ENCODE measurements at regions not wholly inside any gene's neighbourhood (a gene's known extent, or its start where the extent isn't known, plus 50 kb on each side); places are given as distances from the start of the nearest gene placed in this dataset.

DNA sequence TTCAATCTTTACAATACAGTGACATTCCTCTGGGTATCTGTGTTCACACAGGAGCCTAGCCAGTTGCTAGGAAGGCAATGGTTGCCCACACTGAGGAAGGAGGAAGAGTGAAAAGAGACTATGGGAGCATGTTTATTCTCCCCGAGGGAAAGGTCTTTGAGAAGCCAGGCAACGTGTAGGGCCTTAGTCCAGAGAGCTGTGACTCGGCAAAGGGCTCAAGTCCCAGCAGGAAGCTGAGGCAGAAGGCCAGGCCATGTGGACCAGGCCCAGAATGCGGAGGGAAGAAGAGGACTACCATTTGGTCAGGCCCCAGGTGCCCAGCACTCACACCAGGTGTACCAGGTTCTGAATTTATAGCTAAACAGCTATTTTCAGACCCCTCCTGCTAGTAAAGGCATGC lies 136.6 kb upstream of the DMAC1 start:
- no peak for DNase-seq

DNA sequence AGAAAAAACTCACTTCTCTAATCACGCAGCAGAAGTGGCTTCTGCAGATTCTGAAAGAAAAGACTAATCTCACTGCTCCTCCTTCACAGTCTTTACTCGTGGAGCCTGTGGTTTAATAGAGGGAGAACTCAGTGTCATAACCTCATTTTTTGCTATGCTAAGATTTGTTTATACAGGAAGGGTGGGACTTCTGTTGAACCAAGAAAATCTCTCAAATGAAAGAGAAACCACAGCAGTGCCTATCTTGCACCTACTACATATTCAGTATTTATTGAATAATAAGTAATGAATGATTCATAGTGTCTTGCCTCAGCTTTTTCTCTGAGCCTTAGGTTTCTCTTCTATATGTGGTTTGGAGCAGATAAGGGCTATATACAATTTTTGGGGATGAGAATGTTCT lies 136.1 kb upstream of the DMAC1 start:
- DNase-seq = peak; percentile 46

DNA sequence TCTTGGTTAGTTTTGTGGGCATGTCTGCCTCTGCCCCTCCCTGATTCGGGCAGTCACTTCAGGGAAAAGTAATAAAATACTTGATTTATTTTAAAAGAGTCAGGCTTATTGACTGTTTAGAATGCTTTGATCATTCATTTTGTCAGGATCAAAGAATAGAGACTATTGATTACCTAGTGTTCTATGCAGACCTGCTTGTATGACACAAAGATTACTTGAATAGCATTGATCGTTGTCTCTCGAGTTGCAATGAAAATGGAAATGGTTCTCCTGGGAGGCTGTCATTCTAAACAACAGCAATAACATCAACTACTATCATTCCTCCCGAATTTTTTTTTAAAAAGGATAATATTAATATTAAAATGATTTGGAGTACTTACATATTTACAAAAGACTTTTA lies 133.2 kb upstream of the DMAC1 start:
- DNase-seq = no peak

DNA sequence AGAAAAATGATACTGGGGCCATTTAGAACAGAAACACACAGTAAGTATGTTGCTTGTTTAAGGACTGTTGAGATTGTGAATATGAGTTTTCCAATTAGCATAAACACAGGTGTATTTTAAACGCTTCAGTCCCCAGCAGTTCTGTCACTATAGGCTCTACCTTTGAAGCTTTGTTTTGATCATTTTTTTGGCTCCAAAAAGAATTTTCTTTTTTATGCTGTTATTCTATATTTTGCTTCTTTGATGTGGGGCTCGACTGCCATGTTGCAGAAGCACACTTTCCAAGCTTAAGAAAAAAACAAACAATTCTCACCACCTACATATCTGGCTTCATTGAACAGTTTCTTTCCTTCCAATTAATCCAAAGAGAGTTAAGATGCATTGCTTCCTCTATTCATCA lies 131.0 kb upstream of the DMAC1 start:
- no peak for DNase-seq

DNA sequence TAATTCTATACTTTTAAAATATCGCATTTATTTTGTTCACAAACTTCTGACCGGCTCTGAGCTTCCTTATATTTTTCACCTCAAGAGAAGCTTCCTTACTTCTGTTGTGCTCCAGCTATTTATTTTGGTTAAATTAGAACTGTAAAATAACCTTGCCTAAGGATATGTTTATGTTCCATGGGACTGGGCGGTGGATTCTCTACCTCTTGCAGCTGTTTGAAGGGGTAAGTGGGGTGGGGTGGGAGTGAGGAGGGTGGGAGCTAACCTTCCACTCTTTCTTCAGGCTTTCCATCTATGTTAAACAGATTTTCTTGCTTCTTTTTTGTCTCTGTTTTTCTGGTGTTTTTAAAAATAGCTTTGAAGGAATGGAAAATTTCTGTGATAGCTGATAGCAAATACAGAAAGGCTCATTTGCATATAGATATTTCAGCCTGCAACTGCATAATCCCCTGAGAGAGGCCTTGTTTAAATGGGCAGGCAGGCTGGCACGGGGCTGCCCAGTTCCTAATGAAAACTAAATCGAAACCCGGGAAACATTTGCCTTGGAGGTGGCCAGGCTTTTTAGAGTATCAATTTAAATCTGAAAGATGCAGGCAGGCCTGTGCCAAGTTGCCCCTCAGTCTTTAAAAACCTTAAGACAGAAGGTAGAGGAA lies 122.1 kb upstream of the DMAC1 start:
- no peak for DNase-seq

DNA sequence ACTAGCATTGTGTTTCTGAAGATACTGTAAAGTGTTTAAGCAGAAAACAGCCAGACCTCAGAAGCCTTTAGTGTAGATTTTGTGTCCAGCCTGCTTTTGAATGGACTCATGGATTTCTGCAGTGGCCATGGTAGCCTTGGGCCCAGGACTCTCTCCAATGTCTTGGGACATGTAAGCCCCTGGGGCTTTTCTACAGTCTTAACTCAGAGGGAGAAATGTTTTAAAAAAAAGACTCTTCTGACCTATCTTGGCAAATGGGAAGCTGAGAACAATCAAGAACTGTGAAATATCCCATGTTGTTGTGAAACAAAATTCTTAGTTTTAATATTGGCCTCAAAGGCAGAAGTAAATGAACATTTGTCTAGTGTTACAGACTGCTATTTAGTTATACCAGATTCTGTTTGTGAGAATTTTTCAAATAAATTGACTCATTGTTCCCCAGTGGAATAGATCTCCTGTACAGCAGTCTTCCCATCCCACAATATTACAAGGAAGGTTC lies 112.5 kb upstream of the DMAC1 start:
- DNase-seq = no peak

DNA sequence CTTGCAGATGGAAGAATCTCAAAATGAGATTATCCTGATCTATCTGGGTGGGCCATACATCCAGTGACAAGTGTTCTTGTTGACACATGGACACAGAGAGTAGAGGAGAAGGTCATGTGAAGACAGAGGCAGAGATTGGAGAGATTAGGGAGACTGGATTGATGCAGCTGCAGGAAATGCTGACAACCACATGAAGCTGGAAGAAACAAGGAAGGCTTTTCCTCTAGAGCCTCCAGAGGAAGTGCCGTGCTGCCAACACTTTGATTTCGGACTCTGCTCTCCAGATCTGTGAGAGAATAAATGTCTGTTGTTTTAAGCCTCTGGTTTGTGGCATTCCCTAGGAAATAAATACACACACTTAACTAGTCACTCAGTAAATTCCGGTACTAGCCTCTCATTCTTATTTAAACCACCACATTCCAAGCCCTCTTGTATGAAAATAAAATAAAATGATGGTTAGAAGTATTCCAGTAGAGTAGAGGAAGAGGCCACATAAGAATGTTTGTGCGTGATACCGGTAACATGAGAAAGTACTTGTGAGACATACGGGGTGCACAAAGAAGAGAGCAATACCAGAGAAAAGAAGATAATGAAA lies 110.9 kb upstream of the DMAC1 start:
- peak; percentile 47 for DNase-seq

DNA sequence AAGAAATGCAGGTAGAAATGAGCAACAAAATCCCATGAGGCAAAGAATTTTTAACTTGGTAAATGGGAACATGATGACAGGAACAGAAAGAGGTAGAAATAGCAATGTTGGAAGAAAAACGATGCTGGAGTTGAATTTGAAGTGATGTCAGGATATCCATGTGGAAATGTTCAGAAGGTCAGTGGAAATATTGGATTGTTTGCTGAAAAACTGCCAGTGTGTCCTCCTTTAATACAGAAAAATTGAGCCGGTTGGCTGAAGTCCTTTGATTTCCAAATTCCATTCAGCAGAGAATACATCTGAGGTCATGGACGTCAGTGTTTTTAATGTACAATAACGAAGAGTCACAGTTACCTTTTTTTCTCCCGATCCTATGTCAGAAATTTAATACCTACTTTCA lies 110.0 kb upstream of the DMAC1 start:
- no peak for DNase-seq

DNA sequence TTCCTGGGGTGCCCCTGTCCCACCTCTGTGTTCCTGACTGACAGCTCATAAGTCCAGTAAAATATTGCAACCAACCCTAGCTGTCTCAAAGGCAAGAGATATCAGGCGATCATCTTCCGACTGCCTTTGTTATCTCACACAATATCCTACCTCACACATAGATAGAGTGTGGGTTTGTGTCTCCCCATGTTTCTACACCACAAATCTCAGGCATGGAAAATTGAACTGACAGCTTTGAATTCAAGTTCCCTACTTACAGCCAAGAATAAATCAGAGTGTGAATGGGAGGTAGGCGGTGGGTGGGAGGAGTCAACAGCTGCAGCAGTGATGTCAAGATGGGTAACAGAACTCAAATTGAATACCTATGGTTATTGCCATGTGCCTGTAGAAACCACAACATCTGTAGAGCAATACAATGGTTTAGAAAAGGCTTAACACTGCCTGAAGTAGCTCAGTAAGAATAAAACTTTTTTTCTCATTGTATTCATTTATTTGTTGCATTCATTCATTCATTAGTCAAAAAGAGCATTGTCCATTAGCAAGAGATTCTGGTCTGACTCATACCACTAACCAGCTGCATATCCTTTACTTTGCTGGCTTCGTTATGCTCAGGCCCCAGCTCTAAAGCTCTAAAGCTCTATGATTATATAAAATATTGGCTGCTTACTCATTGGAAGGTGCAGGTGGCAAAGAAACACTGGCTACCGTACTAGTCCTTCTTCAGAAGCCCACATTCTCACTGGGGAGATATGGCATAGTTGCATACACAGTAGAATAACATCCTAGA lies 108.2 kb upstream of the DMAC1 start:
- DNase-seq = no peak

DNA sequence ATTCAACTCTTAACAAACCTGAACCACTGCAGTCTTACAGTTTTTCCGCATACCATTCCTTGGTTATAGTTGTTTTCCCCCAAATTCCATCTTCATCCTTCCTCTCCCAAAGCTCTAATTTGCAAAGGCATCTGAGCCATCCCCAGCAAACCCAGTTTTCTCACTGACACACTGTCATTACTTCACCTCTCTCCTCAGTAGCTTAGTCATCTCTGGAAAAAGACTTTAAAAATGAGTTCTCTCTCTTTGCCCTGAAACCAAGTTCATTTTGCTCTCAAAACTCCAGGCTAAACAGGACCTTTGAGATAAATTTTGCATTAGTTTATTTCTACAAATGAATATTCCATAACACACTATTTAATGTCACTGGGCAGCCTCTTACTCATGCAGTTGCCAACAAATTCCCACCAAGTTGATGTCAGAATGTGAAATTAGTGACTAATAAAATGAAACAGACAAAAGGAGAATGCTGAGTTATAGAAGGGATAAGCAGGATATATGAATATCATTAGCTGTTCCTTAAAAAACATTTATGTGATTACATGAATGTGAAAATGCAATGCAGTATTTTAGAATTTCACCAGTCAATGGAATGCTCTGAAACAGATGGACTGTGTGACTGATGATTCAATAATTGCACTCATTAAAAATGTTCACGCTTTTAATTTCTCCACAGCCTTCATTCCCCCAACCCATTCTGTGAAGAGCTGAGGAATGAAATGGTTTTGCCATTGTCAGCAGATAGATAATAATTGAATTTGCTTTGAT lies 107.4 kb upstream of the DMAC1 start:
- DNase-seq = peak; percentile 27

DNA sequence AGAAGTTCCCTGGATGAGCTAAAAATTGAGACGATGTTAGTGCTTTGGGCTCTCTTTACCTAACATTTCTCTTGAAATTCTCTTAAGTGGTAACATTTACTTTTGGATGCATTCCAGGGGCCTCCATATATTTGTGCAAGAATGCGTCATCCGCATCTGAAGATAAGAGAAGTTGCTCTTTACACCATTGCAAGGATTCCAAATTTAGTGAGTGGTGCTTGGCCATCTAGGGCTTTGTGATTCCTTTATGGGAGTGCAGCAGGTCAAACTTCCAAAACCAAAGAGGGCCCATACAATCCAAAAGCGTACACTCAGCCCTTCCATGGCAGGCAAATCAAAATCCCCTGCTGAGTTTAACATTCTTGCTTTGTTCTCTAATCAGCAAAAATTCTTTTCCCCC lies 102.0 kb upstream of the DMAC1 start:
- DNase-seq = peak; percentile 33

DNA sequence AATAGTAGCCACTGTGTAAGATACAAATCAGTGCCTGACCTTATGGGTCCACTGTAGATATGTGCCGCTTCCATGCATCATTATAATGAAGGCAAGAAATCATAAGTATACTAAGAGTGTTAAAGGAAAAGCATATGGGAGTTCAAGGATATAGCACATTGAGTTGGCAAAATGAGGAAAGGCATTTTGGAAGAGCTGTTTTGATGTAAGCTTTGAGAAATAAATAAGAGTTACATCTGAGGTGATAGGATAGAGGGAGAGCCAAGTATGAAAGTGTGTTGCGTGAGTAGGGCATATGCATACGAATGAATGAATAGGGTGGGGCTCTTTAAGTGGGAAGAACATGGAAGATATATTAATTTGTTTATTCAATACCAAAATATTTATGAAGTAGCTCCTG lies 101.0 kb upstream of the DMAC1 start:
- DNase-seq = no peak

DNA sequence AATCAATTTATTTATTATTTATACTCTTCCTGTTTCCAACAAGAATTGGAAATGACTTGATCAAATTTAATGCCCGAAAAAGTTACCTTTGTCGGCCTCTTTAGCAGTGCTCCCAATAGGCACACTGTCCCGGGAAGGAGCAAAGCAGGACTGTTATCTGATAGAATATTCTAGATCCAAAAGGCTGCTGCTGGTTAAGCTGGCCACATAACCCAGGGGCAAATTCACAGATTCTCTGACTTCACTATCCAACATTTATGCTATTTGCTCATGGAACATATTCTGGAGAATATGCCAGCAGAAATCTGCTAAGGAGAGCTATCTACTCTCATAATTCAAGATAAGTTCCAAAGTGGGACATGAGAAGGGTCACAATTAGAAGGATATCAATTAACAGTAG lies 100.2 kb upstream of the DMAC1 start:
- no peak for DNase-seq

DNA sequence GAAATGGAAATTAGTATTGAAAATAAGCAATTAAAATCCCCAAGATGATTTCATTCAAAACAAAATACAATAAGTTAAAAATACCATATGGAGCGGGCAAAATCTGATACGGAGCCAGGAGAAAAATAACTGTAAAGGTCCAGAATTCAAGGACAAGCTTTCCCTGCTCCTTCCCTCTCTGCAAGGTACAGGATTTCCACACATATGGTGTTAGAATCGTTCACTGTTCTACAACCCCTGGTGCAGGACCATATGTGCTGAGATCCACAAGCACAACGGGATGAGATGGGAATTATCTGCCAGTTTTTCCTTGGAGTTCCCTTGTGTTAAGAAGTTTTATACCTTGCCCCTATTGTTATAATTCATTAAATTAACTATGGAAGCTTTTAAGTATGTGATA lies 94.7 kb upstream of the DMAC1 start:
- DNase-seq = no peak

DNA sequence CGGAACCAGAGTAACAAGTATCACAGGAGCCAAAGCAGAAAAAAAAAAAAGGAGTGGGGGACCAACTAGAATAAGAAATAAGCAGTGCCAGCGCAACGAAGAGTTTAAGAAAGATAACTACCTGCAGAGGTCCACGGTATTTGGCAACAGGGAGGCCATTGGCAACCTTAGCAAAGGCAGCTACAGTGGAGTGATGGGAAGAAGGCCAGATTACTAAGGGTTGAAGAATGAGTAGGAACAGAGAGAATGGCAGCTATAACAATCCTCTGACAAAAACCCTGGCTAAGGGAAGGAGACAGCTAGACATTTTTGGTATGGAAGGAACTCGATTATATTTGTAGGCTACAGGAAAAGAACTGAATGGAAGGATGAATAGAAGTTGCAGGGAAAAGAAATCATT lies 93.4 kb upstream of the DMAC1 start:
- peak; percentile 9 for DNase-seq

DNA sequence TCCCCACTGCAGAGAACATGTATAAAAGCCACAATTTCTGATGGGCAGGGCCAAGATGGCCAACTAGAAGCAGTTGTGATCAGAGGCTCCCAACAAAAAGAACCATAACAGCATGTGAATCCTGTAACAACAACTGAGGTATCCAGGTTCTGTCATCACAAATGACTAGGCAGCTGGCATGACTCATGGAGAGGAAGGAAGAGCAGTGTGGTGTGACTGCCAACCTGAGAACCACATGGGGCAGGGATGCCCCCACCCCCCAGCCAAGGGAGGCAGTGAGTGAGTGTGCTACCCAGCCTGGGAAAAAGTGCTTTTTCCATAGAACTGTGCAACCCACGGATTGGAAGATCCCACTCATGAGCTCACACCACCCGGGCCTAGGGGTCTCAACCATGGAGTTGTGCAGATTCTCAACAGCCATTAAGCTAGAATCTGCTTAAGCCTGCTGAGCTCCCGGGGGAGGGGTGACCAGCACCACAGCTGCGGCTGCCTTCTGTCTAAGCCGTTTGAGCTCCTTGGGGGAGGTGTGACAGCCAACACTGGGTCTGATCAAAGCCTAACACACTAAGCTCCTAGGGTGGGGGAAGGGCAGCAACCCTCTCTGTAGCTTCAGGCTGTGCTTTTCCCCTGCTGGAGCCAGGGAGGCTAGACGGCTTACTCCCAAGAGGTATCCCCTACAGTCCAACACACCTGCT lies 80.1 kb upstream of the DMAC1 start:
- peak; percentile 9 for DNase-seq

DNA sequence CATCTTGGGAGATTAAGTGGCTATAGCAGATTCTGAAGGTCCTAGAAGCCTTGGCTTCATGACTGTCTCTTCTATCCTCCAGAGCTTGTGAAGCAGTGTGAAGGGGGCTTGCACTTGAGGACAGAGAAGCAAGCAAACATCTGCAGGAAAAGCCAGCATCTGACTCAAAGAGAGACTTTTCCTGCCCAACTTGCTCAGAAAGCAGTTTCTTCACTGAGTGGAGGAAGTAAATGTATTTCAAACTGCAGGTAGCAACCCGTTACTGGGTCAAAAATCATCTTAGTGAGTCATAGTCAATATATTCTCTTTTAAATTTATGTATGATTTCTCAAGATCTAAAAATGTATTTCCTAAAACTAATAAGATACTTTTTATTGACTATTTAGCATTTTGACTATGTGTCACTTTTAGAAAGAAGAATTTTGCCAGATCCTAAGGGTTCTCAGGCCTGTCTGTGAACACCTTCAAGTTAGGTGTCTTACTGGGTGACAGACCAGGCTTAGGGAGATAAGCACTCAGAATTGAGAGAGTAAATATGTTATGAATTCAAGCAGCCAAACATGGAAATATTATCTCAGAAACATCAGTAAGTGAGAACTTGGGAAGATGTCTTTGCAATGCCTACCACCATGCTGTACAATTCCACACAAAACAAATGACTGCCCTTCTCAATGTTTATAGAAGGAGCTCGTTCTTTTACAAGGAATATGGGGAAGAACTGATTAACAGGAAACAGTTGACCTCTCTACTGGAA lies 72.6 kb upstream of the DMAC1 start:
- DNase-seq = no peak

DNA sequence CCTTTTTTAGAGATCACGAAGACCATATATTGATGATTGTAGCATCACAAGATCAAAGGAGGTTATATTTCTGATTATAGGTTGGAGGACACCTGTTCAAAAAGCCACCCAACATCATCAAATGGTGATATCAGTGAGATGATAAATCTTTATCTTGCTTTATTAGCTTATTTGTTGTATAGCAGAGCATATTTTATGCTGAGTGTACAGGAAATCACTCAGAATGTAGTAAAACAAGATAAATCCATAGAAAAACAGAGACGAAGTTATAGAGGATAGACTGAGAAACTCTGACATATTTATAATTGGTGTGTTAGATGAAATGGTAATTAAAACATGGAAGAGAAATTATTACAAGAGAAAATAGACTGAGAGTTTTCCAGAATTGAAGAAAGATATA lies 69.8 kb upstream of the DMAC1 start:
- DNase-seq = no peak

DNA sequence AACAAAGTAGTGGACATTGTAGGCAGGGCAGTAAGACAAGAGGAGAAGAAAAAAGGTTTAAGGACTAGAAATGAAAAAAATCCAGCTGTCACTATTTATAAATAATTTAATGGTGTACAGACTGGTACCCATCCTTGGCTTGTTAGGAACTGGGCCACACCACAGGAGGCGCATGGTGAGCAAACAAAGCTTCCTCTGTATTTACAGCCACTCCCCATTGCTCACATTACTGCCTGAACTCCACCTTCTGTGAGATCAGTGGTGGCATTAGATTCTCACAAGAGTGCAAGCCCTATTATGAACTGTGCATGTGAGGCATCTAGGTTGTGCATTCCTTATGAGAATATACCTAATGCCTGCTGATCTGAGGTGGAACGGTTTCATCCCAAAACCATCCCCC lies 62.6 kb upstream of the DMAC1 start:
- no peak for DNase-seq

DNA sequence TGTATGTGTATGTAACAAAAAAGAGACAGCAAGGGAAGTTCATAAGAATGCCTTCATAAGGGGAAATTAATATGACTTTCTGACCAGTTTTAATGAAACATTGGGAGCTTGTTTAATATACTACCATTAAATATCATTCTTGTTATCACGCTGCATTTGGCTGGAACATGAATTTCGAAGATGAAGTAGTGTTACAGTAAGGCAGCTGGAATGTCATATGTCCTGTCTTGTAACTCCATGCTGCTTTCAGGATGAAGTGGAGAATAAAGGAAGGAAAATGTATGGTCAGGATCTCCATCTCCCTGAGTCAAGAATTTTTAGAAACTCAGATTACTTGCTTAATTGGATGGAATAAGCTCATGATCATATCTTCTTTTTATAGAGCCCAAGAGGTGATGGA lies 61.5 kb upstream of the DMAC1 start:
- no peak for DNase-seq

DNA sequence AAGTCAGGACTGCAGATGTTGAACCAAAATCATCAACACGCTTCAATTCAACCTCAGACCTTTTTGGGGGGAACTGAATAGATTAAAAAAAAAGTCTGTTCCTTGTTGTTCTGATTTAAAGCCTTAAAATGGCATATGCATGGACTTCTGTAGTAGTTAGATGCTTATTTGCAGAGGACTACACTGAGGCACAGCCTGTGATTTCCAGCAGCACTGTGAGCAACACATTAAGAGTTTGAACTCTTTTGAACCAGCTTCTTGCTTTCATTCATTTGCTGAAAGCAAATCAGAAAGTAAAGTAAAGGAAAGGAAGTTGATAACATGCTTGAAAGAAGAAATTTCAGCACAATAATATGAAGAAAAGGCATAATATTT lies 60.7 kb upstream of the DMAC1 start:
- no peak for DNase-seq

DNA sequence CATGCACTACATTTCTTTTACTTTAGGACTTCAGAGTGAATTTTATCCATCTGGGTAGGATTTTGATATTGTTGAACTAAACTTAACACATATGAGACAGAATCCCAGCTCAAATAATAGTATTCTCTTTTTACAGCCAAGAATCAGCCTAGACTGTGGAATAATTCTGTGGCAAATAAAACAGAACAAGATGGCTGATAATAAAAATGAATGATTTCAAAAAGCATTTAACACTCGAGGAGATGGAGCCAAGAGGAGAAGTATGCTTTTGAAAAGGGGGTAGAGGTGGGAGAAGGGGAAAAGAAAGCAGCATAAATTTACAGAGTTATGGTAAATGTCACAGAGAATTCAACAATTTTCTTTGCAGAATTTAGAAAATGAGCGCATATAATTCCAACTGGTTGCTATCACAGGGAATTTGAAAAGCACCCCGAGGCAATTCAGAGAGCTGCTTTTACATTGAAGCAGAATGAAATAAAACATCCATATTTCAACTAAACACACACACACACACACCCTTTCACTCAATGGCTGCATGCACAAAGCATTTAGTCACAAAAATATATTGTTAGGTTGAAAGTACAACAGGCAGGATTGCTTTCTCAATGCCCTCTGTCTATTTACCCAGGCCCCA lies 60.2 kb upstream of the DMAC1 start:
- DNase-seq = no peak
